PC-9 (cell line): ENCODE measurements at regions not wholly inside any gene's neighbourhood (a gene's known extent, or its start where the extent isn't known, plus 50 kb on each side); places are given as distances from the start of the nearest gene placed in this dataset.

Experiments used
- CTCF ChIP-seq: fragments of 200-600 bp; sonication (generic); conservative IDR thresholded peaks from 2 replicates; pipeline ENCODE4 v1.6.1; 2017; ENCODE audit warnings: mixed run types, antibody characterized with exemption, mild to moderate bottlenecking, moderate library complexity
- EZH2 ChIP-seq: fragments of 200-600 bp; sonication (generic); IDR thresholded peaks from 2 replicates; pipeline ENCODE4 v1.8.0; 2017; ENCODE audit warnings: antibody characterized with exemption, low read depth

GRCh38 chr10:59064080-59064692 is 112.3 kb upstream of the PHYHIPL start:
- TF ChIP-seq CTCF (no peak), EZH2 (no peak)
